Neural cell (in vitro differentiated cells): ENCODE measurements at regions not wholly inside any gene's neighbourhood (a gene's known extent, or its start where the extent isn't known, plus 50 kb on each side); places are given as distances from the start of the nearest gene placed in this dataset.

Experiments
- H2AFZ ChIP-seq: fragments of 200-600, 300-800 bp; sonication (generic), shearing (Covaris generic); 2 replicates; pipeline ENCODE4 v1.6.0; 2014; ENCODE audit warnings: low read depth, mild to moderate bottlenecking, antibody characterized with exemption, low read length, moderate library complexity
- H3F3A ChIP-seq: fragments of 200-600 bp; shearing (Covaris generic); 2 replicates; pipeline ENCODE4 v1.6.1; 2016; ENCODE audit warnings: mild to moderate bottlenecking, moderate library complexity, mixed read lengths, antibody characterized with exemption, low read length; ENCODE audit not compliant: insufficient read depth, poor library complexity, severe bottlenecking
- H3K27ac ChIP-seq: fragments of 200-600, 300-800 bp; sonication (generic), shearing (Covaris generic); 2 replicates; pipeline ENCODE4 v1.5.1; 2014; ENCODE audit warnings: mild to moderate bottlenecking, low read length, moderate library complexity
- H3K27me3 ChIP-seq: fragments of 300-800, 200-600 bp; sonication (generic), shearing (Covaris generic); 2 replicates; pipeline ENCODE4 v1.6.0; 2014; ENCODE audit warnings: mild to moderate bottlenecking, low read depth, low read length, moderate library complexity; ENCODE audit not compliant: insufficient read depth
- H3K36me3 ChIP-seq: fragments of 300-800, 200-600 bp; sonication (generic), shearing (Covaris generic); 2 replicates; pipeline ENCODE4 v1.5.1; 2014; ENCODE audit warnings: mild to moderate bottlenecking, antibody characterized with exemption, low read length, moderate library complexity; ENCODE audit not compliant: insufficient read depth
- H3K4me2 ChIP-seq: fragments of 300-800, 200-600 bp; sonication (generic), shearing (Covaris generic); 2 replicates; pipeline ENCODE4 v1.6.0; 2014; ENCODE audit warnings: mild to moderate bottlenecking, low read length
- H3K4me3 ChIP-seq: fragments of 300-800, 200-600 bp; sonication (generic), shearing (Covaris generic); 2 replicates; pipeline ENCODE4 v1.5.1; 2014; ENCODE audit warnings: mild to moderate bottlenecking, low read length, moderate library complexity
- H3K79me2 ChIP-seq: fragments of 200-600 bp; shearing (Covaris generic); replicated peaks from 2 replicates; pipeline ENCODE4 v1.6.0; 2014; ENCODE audit warnings: mild to moderate bottlenecking, low read length, moderate library complexity; ENCODE audit not compliant: insufficient read depth
- H3K9ac ChIP-seq: fragments of 300-800, 200-600 bp; sonication (generic), shearing (Covaris generic); 2 replicates; pipeline ENCODE4 v1.6.1; 2016; ENCODE audit warnings: mild to moderate bottlenecking, low read length, mixed read lengths
- H3K9me2 ChIP-seq: fragments of 200-600 bp; shearing (Covaris generic); 2 replicates; pipeline ENCODE4 v1.6.1; 2016; ENCODE audit warnings: mild to moderate bottlenecking, low read length, mixed read lengths; ENCODE audit not compliant: insufficient read depth
- H3K9me3 ChIP-seq: fragments of 200-600, 300-800 bp; sonication (generic), shearing (Covaris generic); 2 replicates; pipeline ENCODE4 v1.6.1; 2016; ENCODE audit warnings: mild to moderate bottlenecking, mixed run types, low read length, moderate library complexity, mixed read lengths
- H4K20me1 ChIP-seq: fragments of 200-600 bp; shearing (Covaris generic); 2 replicates; pipeline ENCODE4 v1.6.1; 2016; ENCODE audit warnings: mild to moderate bottlenecking, mixed run types; ENCODE audit not compliant: insufficient read depth
- CTCF ChIP-seq: fragments of 450-650 bp; IDR thresholded peaks from 2 replicates; pipeline ENCODE4 v1.5.1; 2014; ENCODE audit warnings: antibody characterized with exemption, mild to moderate bottlenecking, moderate library complexity; ENCODE audit not compliant: poor library complexity, severe bottlenecking
- EP300 ChIP-seq: fragments of 450-650 bp; conservative IDR thresholded peaks from 2 replicates; pipeline ENCODE4 v1.6.1; 2014; ENCODE audit warnings: antibody characterized with exemption, mild to moderate bottlenecking, moderate library complexity; ENCODE audit not compliant: poor library complexity, severe bottlenecking
- EZH2 ChIP-seq: fragments of 200-600, 300-800 bp; shearing (Covaris generic), sonication (generic); IDR thresholded peaks from 2 replicates; pipeline ENCODE4 v1.6.1; 2014; ENCODE audit warnings: antibody characterized with exemption, low read length, borderline replicate concordance, mild to moderate bottlenecking; ENCODE audit not compliant: insufficient read depth, poor library complexity, severe bottlenecking
- MXI1 ChIP-seq: fragments of 450-650 bp; conservative IDR thresholded peaks from 2 replicates; pipeline ENCODE4 v1.6.1; 2014; ENCODE audit warnings: antibody characterized with exemption, mild to moderate bottlenecking; ENCODE audit not compliant: poor library complexity, severe bottlenecking
- POLR2AphosphoS5 ChIP-seq: IDR thresholded peaks from 2 replicates; pipeline ENCODE4 v1.6.1; 2012
- RAD21 ChIP-seq: fragments of 450-650 bp; conservative IDR thresholded peaks from 2 replicates; pipeline ENCODE4 v1.6.1; 2014; ENCODE audit warnings: antibody characterized with exemption, mild to moderate bottlenecking, moderate library complexity
- SMC3 ChIP-seq: fragments of 450-650 bp; conservative IDR thresholded peaks from 2 replicates; pipeline ENCODE4 v1.6.1; 2014; ENCODE audit warnings: antibody characterized with exemption, mild to moderate bottlenecking, moderate library complexity; ENCODE audit not compliant: poor library complexity
- TAF1 ChIP-seq: IDR thresholded peaks from 2 replicates; pipeline ENCODE4 v1.6.1; 2012; ENCODE audit warnings: low read depth
- TF ChIP-seq, protein P1 (sequence below): IDR thresholded peaks from 2 replicates; pipeline ENCODE4 v1.6.1; 2012; ENCODE audit warnings: borderline replicate concordance

DNA sequence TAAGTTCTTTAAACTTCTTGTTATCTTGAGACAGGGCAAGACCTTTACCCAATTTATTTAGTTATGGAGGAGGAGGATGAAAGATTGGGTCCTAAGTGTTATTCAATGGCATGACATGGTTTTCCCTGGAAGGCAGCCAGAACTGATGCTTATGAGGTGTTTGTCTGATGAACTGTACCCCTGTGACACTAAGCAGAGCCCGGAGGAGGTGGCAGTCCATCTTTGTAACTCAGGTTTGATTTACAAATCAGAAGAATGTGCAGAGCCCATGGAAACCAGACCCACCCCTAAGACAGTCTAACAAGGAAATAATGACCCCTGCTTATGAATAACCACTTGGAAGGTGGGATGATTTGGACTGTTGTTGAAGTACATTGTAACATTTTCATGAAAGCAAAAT is 878.6 kb upstream of the NR2F2 start:
- Histone ChIP-seq H3K27ac (no peak overlapping the region), H2AFZ (no peak overlapping the region), H3K9ac (no peak overlapping the region), H3F3A (no peaks in the 10 kb centered on the region), H3K36me3 (no peaks in the 10 kb centered on the region), H4K20me1 (no peaks in the 10 kb centered on the region), H3K9me3 (no peaks in the 10 kb centered on the region), H3K79me2 (no peaks in the 10 kb centered on the region), H3K27me3 (no peaks in the 10 kb centered on the region), H3K9me2 (no peaks in the 10 kb centered on the region), H3K4me2 (no peak overlapping the region), H3K4me3 (no peak overlapping the region)
- no peak for TF ChIP-seq EP300
- TF ChIP-seq RAD21 = no peak
- TF ChIP-seq TAF1 = no peak
- TF ChIP-seq MXI1 = no peak
- TF ChIP-seq, protein P1, sequence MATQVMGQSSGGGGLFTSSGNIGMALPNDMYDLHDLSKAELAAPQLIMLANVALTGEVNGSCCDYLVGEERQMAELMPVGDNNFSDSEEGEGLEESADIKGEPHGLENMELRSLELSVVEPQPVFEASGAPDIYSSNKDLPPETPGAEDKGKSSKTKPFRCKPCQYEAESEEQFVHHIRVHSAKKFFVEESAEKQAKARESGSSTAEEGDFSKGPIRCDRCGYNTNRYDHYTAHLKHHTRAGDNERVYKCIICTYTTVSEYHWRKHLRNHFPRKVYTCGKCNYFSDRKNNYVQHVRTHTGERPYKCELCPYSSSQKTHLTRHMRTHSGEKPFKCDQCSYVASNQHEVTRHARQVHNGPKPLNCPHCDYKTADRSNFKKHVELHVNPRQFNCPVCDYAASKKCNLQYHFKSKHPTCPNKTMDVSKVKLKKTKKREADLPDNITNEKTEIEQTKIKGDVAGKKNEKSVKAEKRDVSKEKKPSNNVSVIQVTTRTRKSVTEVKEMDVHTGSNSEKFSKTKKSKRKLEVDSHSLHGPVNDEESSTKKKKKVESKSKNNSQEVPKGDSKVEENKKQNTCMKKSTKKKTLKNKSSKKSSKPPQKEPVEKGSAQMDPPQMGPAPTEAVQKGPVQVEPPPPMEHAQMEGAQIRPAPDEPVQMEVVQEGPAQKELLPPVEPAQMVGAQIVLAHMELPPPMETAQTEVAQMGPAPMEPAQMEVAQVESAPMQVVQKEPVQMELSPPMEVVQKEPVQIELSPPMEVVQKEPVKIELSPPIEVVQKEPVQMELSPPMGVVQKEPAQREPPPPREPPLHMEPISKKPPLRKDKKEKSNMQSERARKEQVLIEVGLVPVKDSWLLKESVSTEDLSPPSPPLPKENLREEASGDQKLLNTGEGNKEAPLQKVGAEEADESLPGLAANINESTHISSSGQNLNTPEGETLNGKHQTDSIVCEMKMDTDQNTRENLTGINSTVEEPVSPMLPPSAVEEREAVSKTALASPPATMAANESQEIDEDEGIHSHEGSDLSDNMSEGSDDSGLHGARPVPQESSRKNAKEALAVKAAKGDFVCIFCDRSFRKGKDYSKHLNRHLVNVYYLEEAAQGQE = no peak
- no peak for TF ChIP-seq POLR2AphosphoS5
- no peak for TF ChIP-seq EZH2
- no peak for TF ChIP-seq CTCF
- TF ChIP-seq SMC3 = no peak

- H2AFZ ChIP-seq = no peak overlapping the region
- H3F3A ChIP-seq = no peaks in the 10 kb centered on the region
- H3K36me3 ChIP-seq = no peaks in the 10 kb centered on the region
- no peak overlapping the region for H3K4me2 ChIP-seq
- H3K79me2 ChIP-seq = no peaks in the 10 kb centered on the region
- H3K9me3 ChIP-seq = no peaks in the 10 kb centered on the region
- H3K27me3 ChIP-seq = no peaks in the 10 kb centered on the region
- no peaks in the 10 kb centered on the region for H4K20me1 ChIP-seq
- no peak overlapping the region for H3K27ac ChIP-seq
- H3K4me3 ChIP-seq = no peak overlapping the region
- H3K9me2 ChIP-seq = no peaks in the 10 kb centered on the region
- TF ChIP-seq MXI1 (no peak), EP300 (no peak), SMC3 (no peak), RAD21 (no peak), POLR2AphosphoS5 (peak; percentile 63), CTCF (no peak), EZH2 (no peak)
- no peak overlapping the region for H3K9ac ChIP-seq
These were observed 875.9 kb upstream of the NR2F2 start for GRCh38 chr15:95454403-95455262.
